HuH-7.5 (cell line): ENCODE measurements at regions not wholly inside any gene's neighbourhood (a gene's known extent, or its start where the extent isn't known, plus 50 kb on each side); places are given as distances from the start of the nearest gene placed in this dataset.
"Not testable (repeated sequence)": the region's sequence is repeated elsewhere in the genome, so short reads cannot be mapped to it uniquely, and the experiment has no call there.

Experiments
- DNase-seq: peaks from one replicate; pipeline ENCODE4 v3.0.0; 2011; ENCODE audit warnings: low spot score

DNA sequence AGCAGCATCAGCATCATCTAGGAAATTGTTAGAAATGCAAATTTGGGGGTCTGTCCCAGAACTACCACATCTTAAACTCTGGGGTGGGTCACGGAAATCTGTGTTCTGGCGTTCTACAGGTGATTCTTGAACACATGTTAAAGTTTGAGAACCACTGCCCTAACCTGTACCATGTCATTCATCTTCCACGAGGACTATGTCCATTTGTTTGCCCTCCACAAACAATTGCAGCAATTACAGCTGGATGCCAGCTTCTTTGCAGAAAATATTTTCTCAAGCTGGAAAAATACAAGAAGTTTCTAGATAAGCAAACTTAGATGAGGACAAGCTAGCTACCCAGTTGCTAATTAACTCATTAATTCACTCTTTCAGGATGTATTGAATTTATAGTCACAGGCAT, 54.1 kb downstream of the MAFB start:
- DNase-seq: no peak

GRCh38 chr20:40633123-40633850, 55.7 kb downstream of the MAFB start:
- no peak for DNase-seq

DNA sequence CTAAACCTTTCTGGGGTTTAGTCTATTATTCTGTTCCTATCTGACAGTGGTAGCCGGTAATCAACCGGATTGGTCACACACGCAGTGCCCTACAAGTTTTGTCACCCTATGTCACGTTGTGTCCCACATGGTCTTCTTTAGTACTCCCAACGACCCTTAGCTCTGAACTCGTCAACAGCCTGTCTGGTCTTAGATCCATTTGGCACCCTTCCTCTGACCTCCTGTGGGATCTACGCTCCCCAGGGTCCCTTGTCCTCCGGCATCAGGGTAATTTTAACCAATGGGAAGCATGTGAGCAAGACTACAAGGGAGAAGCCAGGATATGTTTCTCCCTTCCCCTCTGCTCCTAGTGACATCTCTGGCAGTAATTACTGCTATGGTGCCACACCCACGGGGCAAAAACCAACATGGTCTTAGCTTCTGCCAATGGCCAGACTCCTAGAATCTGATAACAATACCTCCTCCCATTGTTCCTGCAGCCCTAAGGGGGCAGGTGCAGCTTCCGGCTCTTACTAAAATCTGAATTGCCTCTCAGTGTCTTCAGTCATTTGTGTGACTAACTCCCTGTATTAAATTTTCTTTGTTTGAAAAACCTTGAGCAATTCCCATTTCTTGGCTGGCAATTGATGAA, 56.6 kb downstream of the MAFB start:
- DNase-seq: no peak

GRCh38 chr20:40631119-40631631, 57.9 kb downstream of the MAFB start:
- DNase-seq: no peak

DNA sequence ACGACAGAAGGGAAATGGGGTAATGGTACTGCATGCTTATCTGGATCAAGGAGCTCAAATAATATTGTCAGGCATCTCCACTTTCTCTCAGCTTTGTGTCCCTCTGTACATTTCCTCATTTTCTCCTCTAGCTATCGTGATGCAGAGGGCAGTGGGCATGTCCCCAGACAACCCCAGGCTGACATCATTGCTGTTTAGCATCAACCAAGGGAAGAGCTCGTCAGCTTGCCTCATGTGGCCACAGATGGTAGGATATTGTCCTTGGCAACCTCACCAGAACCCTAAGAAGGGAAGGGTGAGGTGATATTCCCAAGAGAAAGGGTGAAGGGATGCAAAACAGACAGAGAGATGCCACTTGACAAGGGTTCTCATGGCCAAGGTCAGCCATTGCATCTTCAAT, 58.3 kb downstream of the MAFB start:
- DNase-seq: no peak

- no peak for DNase-seq
Measured at GRCh38 chr20:40630099-40630498, 58.9 kb downstream of the MAFB start.

DNA sequence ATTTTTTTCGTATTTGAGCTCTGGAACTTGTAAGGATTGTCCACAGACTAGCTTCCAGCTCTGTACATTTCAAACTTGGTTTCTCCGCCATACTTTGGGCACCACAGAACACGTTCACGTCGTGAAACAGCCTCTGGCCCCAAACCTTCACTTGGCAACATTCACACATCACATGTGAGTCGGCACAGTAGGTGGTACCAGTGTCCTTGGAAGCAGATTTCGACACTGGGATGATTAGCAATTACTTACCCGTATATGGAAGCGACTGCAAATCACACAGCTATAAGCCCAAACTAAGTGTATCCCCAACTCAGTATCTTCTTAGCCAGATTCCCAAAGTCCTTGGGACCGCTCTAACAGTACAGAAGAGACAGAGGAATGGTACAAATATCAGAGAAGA, 60.2 kb downstream of the MAFB start:
- no peak for DNase-seq

DNA sequence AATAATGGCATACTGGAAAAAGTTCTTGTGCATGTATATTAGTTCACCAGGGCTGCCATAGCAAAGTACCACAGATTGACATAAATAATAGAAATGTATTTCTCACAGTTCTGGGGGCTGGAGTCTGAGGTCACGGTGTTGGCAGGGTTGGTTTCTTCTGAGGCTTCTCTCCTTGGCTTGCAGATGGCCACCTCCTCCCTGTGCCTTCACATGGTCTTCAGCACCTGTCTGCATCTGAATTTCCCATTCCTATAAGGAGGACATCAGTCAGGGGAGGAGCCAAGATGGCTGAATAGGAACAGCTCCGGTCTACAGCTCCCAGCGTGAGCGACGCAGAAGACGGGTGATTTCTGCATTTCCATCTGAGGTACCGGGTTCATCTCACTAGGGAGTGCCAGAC, 70.0 kb downstream of the MAFB start:
- DNase-seq: not testable (repeated sequence)

DNA sequence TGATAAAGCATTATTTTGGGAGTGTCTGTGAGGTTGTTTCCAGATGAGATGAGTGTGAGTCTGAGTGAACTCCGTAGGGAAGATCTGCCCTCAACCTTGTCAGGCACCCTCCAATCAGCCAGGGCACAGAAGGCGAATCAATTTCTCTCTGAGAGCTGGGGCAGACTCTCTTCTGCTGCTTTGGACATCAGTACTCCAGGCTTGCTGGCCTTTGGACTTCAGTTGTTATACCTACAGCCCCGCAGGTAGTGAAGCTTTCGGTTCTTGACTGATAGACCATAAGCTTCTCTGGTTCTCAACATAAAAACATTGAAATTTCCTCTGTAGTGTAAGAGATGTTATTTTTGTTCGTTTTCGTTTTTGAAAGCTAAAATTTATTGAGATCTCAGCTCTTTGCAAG, 71.4 kb downstream of the MAFB start:
- DNase-seq: no peak

- no peak for DNase-seq
Measured at GRCh38 chr20:40612837-40613236, 76.2 kb downstream of the MAFB start.

GRCh38 chr20:40612247-40612646, 76.8 kb downstream of the MAFB start:
- no peak for DNase-seq

DNA sequence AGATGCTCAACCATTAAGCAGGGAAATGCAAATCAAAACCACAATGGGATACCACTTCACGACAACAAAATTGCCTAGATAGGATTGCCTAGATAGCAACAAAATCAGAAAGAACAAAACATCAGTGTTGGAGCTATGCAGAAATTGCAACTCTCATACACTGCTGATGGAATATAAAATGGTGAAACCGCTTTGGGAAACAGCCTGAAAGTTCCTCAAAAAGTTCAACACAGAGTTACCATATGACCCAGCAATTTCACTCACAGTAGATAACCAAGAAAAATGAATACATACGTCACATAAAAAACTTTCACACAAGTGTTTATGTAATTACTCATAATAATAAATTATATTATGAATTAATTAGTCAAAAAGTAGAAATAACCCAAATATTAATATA, 78.3 kb downstream of the MAFB start:
- DNase-seq: no peak

DNA sequence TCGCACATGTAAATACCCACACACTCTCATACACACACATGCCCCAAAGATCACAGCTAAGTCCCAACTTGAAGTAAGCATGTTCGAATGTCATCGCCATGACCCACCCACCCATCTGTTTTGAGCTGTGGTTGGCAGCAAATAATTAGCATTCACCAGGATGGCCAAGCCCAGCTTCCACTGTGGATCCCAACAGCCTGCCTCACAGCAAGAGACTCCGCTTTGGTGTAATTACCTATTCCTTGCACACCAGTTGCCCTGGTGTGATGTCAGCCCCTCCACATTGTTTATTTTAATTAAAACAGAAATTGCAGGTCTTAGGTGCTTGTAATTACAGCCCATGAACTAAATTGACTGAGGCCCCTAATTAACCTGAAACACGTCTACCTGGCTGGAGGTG, 81.1 kb downstream of the MAFB start:
- no peak for DNase-seq

DNA sequence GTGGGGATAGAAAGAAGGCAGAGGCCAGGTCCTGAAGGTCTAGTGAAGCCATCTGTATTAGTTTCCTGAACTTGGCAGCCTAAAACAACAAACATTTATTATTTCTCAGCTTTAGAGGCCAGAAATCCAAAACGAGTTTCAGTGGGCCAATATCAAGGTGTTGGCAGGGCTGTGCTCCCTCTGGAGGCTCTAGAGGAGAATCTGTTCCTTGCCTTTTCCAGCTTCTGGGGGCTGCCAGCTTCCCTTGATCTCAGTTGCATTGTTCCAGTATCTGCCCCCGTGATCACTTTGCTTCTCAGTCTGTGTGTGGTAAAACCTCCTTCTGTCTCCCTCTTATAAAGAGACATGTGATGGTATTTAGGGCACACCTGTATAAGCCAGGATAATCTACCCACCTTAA, 82.4 kb downstream of the MAFB start:
- no peak for DNase-seq

- DNase-seq: no peak
Measured at GRCh38 chr20:40606237-40606636, 82.8 kb downstream of the MAFB start.

DNA sequence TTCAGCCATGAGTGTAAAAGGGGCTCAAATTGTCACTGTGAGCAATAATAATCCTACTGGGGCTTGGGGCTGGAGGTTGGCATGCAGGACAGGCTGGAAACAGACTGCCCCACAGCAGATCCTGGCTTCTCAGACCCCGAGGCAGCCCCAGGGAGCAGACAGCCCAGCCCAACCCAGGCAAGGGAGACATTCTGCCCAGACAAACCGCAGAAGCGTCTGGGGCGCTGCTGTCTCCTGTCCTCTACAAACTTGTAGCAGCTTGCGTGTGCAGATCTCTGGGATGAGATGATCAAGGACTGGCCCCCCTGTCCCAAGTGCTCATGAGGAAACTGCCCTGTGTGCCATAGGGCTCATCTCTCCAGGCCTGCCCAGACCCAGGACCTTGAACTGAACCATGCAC, 84.6 kb downstream of the MAFB start:
- DNase-seq: no peak

- no peak for DNase-seq
Measured at GRCh38 chr20:40603057-40603651, 85.9 kb downstream of the MAFB start.

DNA sequence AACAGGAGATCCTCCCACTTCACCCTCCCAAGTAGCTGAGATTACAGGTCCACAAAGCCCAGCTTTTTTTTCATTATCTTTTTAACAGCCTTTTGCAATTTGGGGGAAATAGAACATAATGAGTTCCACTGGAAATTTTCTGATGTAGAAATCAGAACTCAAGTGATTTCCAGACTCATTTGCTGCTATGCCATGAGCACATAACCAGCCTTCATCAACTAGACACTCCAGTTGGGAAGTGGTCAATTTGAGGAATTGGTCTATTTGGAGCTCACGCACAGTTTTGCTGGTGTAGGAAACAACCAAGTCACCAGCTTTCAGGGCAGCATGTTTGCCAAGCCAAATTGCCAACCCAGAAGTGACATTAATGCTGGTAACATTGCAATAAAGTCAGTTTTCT, 86.7 kb downstream of the MAFB start:
- no peak for DNase-seq

- no peak for DNase-seq
Measured at GRCh38 chr20:40600441-40601219, 88.4 kb downstream of the MAFB start.

- DNase-seq: no peak
Measured at GRCh38 chr20:40599987-40600386, 89.0 kb downstream of the MAFB start.

- no peak for DNase-seq
Measured at GRCh38 chr20:40592941-40593340, 96.1 kb downstream of the MAFB start.

DNA sequence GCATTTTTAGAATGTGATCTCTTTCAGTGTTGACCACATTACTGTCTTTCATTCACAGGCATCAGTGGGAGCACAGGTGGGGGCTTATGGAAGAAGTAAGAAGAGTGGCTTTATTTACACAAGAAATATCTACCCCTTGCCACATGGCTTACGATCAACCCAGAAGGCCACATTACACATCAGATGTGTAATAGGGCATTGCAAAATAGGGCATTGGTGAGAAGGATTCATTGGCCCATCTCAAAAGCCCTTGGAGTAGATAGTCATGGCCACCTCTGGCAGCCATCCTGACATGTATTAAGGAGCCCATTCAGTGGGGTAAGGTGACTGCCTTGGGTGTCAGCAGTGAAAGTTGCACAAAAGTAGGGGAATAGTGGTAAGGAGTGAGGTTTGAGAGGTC, 97.5 kb downstream of the MAFB start:
- DNase-seq: no peak

GRCh38 chr20:40591119-40591518, 97.9 kb downstream of the MAFB start:
- DNase-seq: no peak
